Gastroesophageal sphincter (tissue), 3 donors: ENCODE measurements at regions not wholly inside any gene's neighbourhood (a gene's known extent, or its start where the extent isn't known, plus 50 kb on each side); places are given as distances from the start of the nearest gene placed in this dataset.
"Not testable (repeated sequence)": the region's sequence is repeated elsewhere in the genome, so short reads cannot be mapped to it uniquely, and the experiment has no call there.

Experiments used
- EP300 ChIP-seq: sonication (generic); formaldehyde crosslinking; IDR thresholded peaks from one replicate; pipeline ENCODE4 v1.6.1; 2017; ENCODE audit warnings: antibody characterized with exemption, mild to moderate bottlenecking
- TF ChIP-seq, protein P1 (sequence below), 4 experiments: fragments of 200-600 bp in 2 of 4; fragments of 450-650 bp in 2 of 4; sonication (generic) in 1 of 4; IDR thresholded peaks; one replicate each; pipeline ENCODE4 v1.5.1; 2017 to 2019; ENCODE audit warnings: antibody characterized with exemption in 4 of 4, mild to moderate bottlenecking in 2 of 4, moderate library complexity in 2 of 4

DNA sequence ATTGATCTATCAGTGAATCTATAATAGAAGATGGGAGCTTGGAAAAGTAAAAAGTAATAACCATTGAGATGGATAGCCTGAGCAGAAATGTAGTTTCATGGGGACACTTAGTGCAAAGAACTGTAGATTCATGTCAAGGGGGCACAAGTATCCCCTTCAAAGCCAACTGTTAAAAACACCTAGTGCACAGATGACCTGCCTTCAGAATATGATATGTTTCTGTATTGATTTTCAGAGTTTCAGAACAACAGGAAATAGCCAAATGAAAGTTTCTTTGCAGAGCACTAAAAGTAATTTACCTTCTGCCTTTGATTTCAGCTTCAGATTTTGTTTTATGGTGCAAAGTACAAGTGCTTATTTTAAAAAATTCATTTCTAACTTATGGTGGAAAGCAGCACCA is 169.9 kb downstream of the SPDYE17 start:
- TF ChIP-seq, protein P1, sequence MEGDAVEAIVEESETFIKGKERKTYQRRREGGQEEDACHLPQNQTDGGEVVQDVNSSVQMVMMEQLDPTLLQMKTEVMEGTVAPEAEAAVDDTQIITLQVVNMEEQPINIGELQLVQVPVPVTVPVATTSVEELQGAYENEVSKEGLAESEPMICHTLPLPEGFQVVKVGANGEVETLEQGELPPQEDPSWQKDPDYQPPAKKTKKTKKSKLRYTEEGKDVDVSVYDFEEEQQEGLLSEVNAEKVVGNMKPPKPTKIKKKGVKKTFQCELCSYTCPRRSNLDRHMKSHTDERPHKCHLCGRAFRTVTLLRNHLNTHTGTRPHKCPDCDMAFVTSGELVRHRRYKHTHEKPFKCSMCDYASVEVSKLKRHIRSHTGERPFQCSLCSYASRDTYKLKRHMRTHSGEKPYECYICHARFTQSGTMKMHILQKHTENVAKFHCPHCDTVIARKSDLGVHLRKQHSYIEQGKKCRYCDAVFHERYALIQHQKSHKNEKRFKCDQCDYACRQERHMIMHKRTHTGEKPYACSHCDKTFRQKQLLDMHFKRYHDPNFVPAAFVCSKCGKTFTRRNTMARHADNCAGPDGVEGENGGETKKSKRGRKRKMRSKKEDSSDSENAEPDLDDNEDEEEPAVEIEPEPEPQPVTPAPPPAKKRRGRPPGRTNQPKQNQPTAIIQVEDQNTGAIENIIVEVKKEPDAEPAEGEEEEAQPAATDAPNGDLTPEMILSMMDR (IDR thresholded peaks at IDR 0.05): not testable (repeated sequence)
- TF ChIP-seq EP300: not testable (repeated sequence)
